Ishikawa (cell line): ENCODE measurements at regions not wholly inside any gene's neighbourhood (a gene's known extent, or its start where the extent isn't known, plus 50 kb on each side); places are given as distances from the start of the nearest gene placed in this dataset.
A peak's percentile ranks its signal among the peaks of the same experiment; 100 is the strongest.

ENCODE experiments used
- CEBPB ChIP-seq: IDR thresholded peaks from 2 replicates; pipeline ENCODE4 v1.6.1; 2012
- CREB1 ChIP-seq: IDR thresholded peaks from 2 replicates; pipeline ENCODE4 v1.6.1; 2012; ENCODE audit warnings: low read depth
- EGR1 ChIP-seq: IDR thresholded peaks from 2 replicates; pipeline ENCODE4 v1.6.1; 2012
- EP300 ChIP-seq: IDR thresholded peaks from 2 replicates; pipeline ENCODE4 v1.6.1; 2012; ENCODE audit warnings: borderline replicate concordance
- FOXM1 ChIP-seq: IDR thresholded peaks from 2 replicates; pipeline ENCODE4 v1.6.1; 2012; ENCODE audit warnings: low read depth, borderline replicate concordance
- NFIC ChIP-seq: IDR thresholded peaks from 2 replicates; pipeline ENCODE4 v1.6.1; 2012
- RAD21 ChIP-seq: IDR thresholded peaks from 2 replicates; pipeline ENCODE4 v1.6.1; 2012; ENCODE audit warnings: low read depth
- REST ChIP-seq: IDR thresholded peaks from 2 replicates; pipeline ENCODE4 v1.6.1; 2012; ENCODE audit warnings: low read depth, mild to moderate bottlenecking
- TAF1 ChIP-seq: IDR thresholded peaks from 2 replicates; pipeline ENCODE4 v1.6.1; 2012; ENCODE audit warnings: low read depth, mild to moderate bottlenecking
- TCF12 ChIP-seq: IDR thresholded peaks from 2 replicates; pipeline ENCODE4 v1.6.1; 2012; ENCODE audit warnings: low read depth
- TEAD4 ChIP-seq: IDR thresholded peaks from 2 replicates; pipeline ENCODE4 v1.6.1; 2012
- USF1 ChIP-seq: IDR thresholded peaks from 2 replicates; pipeline ENCODE4 v1.6.1; 2012
- YY1 ChIP-seq: IDR thresholded peaks from 2 replicates; pipeline ENCODE4 v1.6.1; 2012; ENCODE audit warnings: low read depth
- ZBTB7A ChIP-seq: IDR thresholded peaks from 2 replicates; pipeline ENCODE4 v1.6.1; 2012; ENCODE audit warnings: low read depth
- TF ChIP-seq, protein P1 (sequence below): IDR thresholded peaks from 2 replicates; pipeline ENCODE4 v1.6.1; 2012

- TF ChIP-seq, protein P1, sequence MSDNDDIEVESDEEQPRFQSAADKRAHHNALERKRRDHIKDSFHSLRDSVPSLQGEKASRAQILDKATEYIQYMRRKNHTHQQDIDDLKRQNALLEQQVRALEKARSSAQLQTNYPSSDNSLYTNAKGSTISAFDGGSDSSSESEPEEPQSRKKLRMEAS = no peak
- no peak for TF ChIP-seq TCF12
- no peak for TF ChIP-seq EP300
- TF ChIP-seq ZBTB7A = no peak
- no peak for TF ChIP-seq YY1
- TF ChIP-seq CEBPB = no peak
- TF ChIP-seq FOXM1 = no peak
- no peak for TF ChIP-seq NFIC
- TF ChIP-seq USF1 = no peak
- TF ChIP-seq CREB1 = no peak
- TF ChIP-seq TAF1 = no peak
- TF ChIP-seq REST = no peak
- TF ChIP-seq RAD21 = no peak
Observed at GRCh38 chr2:67707896-67708295, 310.8 kb downstream of the ETAA1 start.

- TF ChIP-seq EP300 = peak; percentile 85
- no peak for TF ChIP-seq USF1
- peak; percentile 84; the same call in 1 of the 2 replicates for TF ChIP-seq CEBPB
- TF ChIP-seq TEAD4 = peak; percentile 79
- TF ChIP-seq EGR1 = no peak
- TF ChIP-seq YY1 = peak; percentile 38; the same call in 1 of the 2 replicates
- no peak for TF ChIP-seq REST
- TF ChIP-seq CREB1 = no peak
- TF ChIP-seq ZBTB7A = no peak
- TF ChIP-seq TCF12 = peak; percentile 89
- peak; percentile 98 for TF ChIP-seq NFIC
- peak; percentile 42; the same call in 1 of the 2 replicates for TF ChIP-seq FOXM1
- TF ChIP-seq TAF1 = no peak
- TF ChIP-seq RAD21 = no peak; the same call in 1 of the 2 replicates
- TF ChIP-seq, protein P1 = peak; percentile 83
Observed at GRCh38 chr2:67709835-67710234, 312.7 kb downstream of the ETAA1 start.

- no peak for TF ChIP-seq TAF1
- no peak for TF ChIP-seq TEAD4
- no peak for TF ChIP-seq TCF12
- TF ChIP-seq CEBPB = no peak
- TF ChIP-seq FOXM1 = no peak
- TF ChIP-seq EGR1 = no peak
- TF ChIP-seq USF1 = no peak
- no peak for TF ChIP-seq RAD21
- TF ChIP-seq EP300 = no peak
Observed at GRCh38 chr2:67712484-67712883, 315.4 kb downstream of the ETAA1 start.

DNA sequence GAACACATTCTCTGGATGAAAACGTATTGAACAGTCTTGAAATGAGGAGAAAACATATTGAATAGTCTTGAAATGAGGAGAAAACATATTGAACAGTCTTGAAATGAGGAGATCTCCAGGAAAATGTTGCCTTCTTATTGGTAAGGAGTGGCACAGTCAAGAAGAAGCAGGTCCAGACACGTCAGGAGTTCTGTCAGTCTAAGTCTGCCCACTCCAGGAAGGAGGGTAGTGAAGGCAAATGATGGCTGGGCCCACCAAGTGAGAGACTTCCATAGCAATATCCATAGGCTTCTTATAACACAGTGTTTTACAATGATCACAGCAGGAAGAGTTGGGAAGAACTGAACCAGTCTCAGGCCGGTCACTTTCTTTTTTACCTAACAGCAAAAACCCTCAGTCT is 316.2 kb downstream of the ETAA1 start:
- TF ChIP-seq NFIC = no peak
- no peak for TF ChIP-seq TEAD4
- TF ChIP-seq FOXM1 = no peak
- no peak for TF ChIP-seq YY1
- TF ChIP-seq REST = no peak
- no peak for TF ChIP-seq CEBPB
- no peak for TF ChIP-seq EP300
- no peak for TF ChIP-seq CREB1
- no peak for TF ChIP-seq USF1
- TF ChIP-seq ZBTB7A = no peak
- no peak for TF ChIP-seq EGR1
- TF ChIP-seq, protein P1 = no peak
- no peak for TF ChIP-seq RAD21
- no peak for TF ChIP-seq TCF12
